Activated CD4-positive, alpha-beta T cell treated with anti-CD3 and anti-CD28 coated beads, Interleukin-2, amount 50 U/mL, for 4 hours (primary cell): ENCODE measurements at regions not wholly inside any gene's neighbourhood (a gene's known extent, or its start where the extent isn't known, plus 50 kb on each side); places are given as distances from the start of the nearest gene placed in this dataset.
"Not testable (repeated sequence)": the region's sequence is repeated elsewhere in the genome, so short reads cannot be mapped to it uniquely, and the experiment has no call there.

Source experiments
- DNase-seq, 2 experiments: peaks; one replicate each; pipeline ENCODE4 v3.0.0-alpha.2; 2020

DNA sequence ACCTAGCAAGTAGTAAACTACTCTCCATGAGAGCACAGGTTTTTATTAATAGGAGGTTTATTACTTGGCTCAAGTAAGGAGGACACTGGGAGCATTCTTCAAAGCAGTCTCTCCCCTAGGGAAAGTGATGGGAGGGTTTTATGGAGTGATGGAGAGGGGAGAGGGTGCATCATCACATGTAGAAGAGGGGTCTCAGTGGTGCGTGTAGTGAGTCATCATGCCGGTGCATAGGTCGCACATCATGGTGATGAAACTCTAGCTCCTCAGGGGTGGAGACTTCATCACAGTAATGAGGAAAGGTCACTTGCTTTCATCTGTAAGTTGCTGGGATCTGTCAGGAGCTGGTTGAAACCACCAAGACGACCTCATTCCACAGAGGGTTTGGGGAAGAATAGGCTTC lies 210.8 kb upstream of the UBL3 start:
- no peak for DNase-seq

DNA sequence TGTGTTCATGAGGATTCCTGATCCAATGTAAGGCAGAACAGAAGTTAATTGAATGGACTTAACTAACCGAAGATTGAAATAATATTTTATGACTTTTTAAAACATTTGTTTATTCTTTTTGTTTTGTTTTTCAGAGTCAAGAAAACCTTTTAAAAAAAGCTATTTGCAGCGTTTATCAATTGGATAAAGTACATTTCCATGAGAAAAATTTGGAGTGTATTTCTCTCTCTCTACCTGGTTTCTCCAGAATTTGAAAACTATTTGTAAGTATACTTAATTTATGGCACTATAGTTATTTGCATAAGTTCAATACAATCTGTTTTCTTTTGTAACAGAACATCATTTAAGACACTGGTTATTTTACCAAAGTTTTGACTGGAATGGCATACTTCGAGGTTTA lies 208.0 kb upstream of the UBL3 start:
- DNase-seq, result no peak

DNA sequence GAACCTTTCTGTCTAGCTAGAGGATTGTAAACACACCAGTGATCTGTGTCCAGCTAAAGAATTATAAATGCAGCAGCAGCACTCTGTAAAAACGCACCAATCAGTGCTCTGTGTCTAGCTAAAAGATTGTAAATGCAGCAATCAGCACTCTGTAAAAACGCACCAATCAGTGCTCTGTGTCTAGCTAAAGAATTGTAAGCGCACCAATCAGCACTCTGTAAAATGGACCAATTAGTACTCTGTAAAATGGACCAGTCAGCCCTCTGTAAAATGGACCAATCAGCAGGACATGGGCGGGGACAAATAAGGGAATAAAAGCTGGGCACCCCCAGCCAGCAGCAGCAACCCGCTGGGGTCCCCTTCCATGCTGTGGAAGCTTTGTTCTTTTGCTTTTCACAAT lies 204.1 kb upstream of the UBL3 start:
- DNase-seq, result not testable (repeated sequence)

DNA sequence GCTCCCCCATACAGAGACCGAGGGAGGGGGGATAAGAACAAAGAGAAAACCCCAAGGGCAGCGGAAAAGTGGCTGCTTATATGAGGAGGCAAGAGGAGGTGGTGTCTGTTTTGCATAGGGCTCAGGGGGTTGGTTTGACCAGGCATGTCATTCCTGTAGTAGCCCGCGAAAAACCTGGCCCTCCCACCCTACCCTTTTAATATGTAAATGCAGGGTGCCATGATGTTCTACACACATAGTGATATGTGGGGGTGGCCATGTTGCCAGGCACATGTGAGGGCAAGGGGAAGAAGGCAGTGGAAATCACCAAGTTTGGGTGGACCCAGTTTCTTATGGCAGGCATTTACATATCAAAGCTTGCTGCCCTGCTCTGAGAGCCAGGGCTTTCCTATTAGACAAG lies 203.5 kb upstream of the UBL3 start:
- no peak for DNase-seq

DNA sequence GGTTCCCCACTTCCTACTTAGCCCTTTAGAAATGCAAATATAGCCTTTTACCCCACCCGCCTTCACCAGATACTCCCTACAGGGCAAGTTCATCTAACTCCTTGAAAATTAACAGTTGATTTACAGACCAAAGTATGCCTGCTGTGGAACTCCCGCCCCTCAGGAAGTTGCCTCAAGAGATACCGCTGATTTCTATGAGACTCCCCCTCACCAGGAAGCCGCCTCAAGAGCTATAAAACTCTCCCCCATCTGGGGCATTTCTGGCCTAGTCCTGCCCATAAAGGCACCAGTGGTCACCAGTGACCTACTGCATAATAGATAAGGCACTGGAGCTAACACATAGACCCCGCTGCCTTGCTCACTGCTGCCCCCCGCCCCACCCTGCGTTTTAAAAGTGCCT lies 201.7 kb upstream of the UBL3 start:
- no peak for DNase-seq

DNA sequence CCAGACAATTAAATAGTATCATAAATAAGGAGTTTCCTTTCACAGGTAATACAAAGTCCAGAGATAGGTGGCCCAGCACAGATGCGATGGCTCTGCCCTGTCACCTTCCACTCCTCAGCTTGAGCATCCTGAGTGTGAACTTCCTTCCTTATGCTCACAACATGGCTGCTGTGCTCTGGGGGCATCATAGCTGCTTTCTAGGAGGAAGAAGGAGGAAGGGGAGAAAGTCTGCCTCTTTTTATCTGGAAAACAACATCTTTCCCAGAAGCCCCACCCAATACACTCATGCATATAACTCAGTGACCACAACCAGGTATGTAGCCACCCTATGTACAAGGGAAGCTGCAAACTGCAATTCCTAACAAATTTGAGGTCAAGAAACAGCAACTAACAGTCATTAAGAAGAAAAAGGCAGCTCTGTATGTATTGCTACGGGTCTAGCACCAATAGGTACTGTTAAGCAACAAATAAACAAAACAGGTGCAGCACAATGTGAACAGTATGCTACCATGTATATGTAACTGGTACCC lies 201.2 kb upstream of the UBL3 start:
- DNase-seq, result no peak

DNA sequence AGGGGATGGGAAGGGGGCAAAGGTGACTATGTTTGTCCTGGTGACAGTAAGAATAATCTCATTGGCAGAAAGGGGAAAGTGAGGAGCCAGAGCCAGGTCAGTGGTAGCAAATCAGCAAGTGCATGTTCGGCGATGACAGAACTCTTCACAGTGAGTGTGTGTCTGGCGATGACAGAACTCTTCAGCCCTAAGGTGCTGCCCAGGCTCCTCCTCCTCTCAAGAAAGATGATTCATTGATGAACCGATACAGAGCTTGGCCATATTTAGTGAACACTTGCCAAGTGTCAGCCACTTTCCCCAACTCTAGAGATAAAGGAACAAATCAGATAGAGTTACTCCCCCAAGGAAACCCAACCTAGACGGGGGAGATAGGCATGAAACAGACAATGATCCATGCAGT lies 199.3 kb upstream of the UBL3 start:
- no peak for DNase-seq

DNA sequence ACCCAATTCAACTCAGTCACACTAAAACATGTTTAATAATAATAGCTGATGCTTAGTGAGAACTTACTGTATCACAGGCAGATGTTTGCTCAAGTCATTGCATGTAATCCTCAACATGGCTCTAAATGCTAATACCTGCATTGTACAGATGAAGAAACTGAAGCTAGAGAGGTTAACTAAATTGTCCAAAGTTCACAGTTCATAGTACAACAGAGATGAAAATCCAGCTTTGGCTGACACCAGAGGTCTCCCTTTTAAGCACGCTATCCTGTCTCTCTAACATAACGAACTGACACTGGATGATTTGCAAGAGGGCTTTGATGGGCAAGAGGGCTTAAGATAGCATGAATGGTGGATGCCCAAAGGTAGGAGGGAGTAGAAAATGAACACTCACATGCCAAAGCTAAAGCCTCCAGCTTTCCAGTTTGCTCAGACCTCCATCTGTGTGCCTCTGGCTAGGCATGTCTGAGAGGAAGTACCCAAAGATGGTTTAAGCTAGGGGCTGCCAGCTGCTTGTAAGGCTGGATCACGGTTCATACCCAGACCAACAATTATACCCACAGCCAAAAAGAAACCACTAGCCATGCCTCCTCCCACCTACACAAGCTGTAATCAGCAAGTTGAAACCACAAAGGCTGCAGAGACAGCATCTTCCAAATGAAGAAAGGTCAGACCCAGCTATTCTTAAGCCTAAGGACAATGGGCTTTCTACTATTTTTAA lies 196.9 kb upstream of the UBL3 start:
- no peak for DNase-seq

DNA sequence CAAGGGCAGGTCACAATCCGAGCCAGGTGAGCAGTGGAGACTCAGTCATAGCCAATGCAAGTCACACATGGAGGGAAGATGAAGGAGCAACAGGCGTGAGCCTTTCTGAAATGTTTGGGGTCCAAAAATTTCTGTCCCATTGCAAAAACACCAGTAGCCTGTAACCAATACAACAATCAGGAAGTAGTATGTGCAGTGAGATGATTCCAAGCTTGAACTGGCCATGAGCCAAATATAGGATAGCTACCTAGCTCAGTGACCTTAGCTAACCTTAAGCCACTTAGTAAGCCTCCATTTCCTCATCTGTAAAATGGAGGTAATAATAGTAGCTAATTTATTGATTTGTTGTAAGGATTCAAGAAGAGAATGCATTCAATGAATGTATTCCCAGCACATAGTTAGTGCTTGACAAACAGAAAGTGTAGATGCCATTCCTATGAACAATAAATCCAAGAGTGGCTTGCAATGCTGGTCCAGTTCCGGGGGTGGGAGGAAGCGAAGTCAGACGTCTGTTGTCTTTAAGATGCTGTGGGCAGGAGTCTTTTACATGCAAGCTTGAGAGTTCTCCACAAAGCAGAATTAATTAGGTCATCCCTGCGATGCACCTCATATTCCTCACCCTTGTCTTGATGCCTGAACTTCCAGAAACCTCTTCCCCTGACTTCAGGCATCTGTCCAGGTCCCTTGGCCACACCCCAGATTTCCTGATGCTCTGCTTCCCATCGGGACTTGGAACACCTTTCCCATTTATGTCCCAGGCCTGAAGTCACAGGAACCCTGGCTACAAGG lies 195.7 kb upstream of the UBL3 start:
- no peak for DNase-seq

DNA sequence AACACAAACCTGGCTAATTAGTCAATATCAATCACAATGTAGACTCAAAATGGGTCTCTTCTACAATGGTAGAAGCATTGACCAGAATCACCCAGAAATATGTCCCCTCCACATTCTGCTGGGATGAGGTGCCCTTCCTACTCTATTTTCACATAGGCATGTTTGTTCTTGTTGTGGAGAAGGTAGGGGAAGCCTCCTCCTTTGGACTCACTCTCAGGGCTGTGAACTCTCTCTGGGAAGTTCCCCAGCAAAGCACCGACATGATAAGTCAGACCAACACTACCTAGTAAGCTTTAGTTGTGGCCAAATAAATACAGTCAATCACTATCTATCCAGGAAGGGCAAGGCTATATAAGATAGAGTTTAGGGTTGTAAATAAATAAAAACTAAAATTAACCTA lies 194.5 kb upstream of the UBL3 start:
- DNase-seq, result no peak

DNA sequence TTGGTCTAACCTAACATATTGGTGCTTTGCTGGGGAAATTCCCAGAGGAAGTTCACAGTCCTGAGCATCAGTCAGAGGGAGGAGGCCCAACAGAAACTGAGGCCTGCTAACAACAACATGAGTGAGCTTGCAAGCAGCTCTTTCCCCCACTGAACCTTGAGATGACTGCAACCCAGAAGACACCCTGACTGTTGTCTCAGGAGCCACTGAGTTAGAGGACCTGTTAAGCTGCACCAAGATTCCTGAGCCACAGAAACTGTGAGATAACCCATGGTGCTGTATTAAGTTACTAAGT lies 193.2 kb upstream of the UBL3 start:
- no peak for DNase-seq

DNA sequence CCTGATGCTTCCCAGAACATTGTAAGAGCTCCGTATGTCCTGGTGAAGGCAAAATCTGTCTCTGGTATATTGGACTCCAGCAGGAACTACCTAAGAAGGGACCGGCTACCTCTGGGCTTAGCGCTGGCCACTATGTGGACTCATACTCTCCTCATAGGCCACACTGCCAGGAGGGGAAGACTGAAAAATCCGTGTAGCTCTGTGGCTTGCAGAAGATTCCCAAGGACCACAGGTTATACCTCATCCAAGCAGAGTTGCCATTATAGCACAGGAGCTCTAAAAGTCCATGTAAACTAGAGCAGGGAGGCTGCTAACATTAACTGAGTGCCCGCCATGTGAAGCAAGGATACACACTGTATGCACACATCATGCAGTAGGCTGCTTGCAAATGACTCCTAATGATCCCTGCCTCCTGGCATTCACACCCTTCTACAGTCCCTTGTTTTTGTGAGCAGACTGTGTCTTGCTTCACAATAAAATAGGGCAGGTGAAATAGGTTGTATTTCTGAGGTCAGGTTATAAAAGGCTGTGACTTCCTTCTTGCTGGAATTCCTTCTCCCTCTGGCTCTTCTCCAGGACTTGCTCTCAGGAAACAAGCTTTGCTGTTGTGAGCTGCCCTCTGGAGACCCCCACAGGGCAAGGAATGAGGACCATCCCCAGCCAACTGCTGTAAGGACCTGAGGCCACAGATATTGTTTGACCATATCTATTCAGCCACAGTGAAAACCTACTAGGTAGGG lies 192.6 kb upstream of the UBL3 start:
- DNase-seq, result no peak

DNA sequence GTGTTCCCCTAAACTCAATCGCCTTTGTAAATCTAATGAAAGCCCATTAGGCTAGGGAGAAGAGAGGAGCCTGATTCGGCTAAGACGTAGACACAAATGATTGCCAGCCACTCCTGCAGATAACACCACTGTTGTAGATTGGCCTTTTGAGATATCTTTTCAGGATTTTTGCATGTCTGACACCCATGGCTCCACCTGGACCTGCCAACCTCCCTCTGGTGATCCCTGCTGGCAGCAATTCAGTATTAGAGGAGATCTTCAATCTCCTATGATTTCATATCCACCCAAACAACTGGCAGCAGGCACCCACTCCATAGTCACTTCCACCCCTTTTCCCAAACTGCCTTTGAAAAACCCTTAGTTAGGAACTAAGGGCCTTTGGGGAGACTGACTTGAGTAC lies 191.9 kb upstream of the UBL3 start:
- DNase-seq, result no peak

DNA sequence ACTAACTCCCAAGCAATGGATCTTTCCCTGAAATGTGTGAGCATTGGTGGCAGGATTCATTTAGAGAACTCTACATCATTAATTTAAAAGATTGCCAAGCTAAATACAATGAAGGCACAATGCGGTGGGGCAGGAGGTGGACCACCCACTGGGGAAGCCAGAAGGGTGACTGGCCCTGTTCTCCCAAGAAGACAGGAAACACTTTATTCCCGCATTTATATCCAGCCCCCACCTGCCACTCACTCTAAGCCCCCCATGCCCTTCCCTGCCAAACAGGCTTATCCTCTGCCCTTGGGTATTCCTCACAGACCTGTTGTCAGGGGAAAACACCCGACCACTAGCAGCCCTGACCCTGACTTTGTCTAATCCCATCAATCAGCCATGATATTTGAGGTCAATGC lies 189.1 kb upstream of the UBL3 start:
- DNase-seq, result no peak

DNA sequence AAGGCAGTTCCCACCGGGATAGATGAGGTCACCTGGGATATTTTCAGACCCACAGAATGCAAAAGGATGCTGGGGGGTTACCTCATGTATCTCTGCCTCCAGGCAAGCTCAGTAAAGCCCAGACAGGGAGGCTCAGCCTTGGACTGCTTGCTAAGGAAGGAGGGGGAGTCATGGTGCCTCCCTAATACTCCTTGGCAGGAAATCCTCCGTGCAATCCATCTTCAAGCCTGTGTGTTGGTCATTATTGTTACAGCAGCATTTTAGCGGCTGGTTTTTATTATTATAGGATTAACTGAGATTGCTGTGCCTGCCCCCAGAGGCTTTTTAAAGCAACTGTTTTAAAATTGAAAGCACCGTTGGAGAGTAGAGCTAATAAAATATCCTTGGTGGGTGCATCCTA lies 188.5 kb upstream of the UBL3 start:
- no peak for DNase-seq

DNA sequence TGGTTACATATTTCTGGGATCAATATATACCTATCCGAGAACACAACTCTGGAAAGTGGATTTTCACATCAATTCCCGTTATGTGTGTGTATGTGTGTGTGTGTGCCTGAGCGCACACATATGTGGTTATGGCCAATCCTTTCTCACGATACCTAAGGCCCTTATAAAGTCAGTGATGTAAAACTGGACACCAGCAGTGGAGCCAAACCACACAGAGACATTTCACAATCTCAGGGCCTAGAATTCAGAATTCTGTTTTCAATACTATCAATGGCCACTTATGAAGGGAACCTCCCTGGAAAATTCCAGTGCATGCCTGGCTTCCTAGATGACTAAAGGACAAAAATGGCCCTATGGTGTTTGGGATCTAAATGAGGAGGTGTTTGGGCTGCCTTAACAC lies 187.3 kb upstream of the UBL3 start:
- DNase-seq, result no peak

DNA sequence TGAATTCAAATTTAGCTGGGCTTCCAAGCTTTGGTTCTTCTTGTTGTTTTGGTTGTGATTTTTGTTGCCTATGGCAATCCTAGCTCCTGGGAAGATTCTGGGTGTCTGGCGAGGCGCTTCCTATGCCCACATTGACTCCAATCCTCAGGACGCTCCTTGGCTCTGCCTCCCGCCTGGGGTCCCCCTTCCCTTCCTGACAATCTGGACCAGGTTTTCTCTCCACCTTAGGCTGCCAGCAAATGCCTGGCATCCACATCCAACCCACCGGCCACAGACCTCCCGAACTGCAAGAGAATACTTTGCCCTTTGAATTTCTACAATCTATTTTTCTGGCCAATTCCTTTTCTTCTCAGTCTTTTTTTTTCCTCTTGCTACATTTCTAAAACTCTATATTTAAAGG lies 186.9 kb upstream of the UBL3 start:
- DNase-seq, result no peak

DNA sequence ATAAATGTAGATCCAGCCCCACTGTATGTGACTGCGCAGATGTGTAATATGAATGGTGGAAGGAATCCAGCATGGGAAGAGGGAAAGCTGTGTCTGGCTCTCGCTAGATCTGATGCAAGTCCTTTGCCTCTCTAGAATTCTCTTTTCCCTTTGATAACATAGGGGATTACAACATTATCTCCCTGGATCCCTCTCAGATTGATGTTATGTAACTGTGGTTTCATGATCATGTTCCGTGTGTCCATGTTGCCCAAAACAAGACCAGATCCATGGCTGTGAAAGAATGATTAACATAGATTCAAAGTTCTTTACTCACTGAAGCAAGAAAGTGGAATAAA lies 184.0 kb upstream of the UBL3 start:
- no peak for DNase-seq

DNA sequence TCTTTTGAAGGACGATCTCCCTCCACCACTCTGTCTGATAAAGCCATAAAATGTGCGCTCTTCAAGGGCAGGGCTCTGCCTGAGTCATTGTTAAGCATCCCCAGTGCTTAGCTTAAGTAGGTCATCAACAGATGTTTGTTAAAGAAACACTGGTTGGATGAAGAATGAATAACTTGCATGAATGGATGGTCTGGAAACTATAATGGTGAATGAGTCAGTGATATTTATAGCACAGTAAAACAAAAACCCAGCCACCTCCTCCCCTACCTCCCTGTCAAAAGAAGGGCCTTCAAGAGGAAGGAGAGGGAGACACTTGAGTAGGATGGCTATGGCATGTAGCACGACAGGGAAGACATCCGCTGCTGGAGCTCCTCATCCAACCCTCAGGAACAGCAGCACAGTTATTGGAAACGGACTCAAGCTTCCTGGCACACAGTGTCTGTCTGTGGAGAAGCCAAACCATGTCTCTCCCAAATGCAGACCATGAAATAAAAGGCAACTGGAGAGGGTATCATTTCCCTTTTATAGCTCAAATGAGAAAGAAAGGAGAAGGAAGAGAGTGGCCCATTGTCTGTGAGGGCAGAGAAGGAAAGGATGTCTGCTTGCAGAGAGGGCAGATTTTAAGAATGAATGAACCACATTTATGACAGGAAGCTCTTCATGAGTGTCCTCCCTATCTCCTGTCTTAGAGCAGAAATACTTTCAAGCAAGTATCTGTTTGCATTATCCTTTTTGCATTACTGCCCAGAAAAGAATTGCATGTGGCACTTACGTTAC lies 183.5 kb upstream of the UBL3 start:
- DNase-seq, result no peak

DNA sequence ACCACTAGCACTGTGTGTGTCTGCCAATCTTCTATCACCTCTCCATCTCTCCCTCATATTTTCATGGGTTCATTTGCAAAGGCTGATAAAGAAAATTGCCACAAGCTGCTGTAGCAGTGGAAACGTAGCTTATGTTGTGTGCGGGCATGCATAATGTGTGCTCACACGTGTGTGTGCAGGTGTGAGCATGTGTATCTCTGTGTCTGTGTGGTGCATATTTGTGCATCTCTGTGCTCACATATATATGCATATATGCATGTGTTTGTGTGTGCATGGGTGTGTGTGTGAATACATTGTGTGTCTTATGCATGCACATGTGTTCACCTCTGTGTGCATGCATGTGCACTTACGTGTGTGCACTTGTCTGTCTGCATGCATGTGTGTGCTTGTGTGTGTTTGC lies 181.8 kb upstream of the UBL3 start:
- DNase-seq, result no peak

DNA sequence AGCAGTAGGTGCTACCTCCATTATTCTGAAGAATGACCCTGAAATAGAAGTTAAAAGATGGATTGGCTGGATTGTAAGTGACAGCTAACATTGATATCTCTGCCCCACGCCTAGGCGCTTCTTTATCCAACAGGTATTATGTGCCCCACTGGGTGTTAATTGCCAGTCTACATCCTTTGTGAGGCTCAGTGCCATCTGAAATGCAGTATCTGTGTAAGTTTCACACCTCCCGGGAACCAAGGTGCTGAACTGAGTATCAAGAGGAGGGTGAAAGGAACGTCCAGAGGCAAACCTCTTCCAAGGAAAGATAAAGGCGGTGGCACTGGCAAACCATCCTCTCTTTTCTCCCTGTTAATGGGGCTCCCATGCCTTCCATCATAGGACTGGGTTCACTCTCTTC lies 181.1 kb upstream of the UBL3 start:
- no peak for DNase-seq

DNA sequence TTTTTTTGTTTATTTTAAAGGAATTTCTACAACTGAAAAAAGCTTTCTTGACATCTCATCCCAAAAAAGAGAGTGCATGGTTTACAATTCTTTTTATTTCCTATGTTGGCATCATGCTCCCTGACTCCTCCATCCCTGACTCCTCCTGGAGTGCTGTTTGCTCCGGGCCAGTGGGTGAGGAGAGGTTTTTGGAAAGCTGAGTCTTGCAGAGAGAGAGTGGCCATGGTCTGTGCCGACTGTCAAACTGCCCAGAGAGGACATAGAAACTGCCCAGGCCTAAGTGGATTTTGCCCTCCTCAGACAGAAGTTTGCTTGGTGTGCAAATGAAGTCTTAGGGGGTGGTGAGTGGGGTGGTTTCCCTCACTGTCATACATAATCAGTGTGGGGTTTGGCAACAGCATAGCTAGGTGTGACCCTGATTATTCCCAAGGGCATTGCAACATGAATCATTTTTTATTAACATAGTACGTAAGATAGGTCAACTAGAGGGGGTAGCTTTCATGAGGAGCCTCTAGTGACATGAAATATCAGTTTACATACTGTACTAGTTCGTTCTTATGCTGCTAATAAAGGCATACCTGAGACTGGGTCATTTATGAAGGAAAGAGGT lies 179.8 kb upstream of the UBL3 start:
- DNase-seq, result no peak
